ENCODE measurements at regions not wholly inside any gene's neighbourhood (a gene's known extent, or its start where the extent isn't known, plus 50 kb on each side); places are given as distances from the start of the nearest gene placed in this dataset.

- Histone ChIP-seq H3K36me3 (ENCODE audit: control insufficient read depth, insufficient read depth, low read length) (peaks cover 53% of the 10 kb centered on the region; the same call in 2 of the 3 replicates), H4K20me1 (replicated peaks; ENCODE audit: control insufficient read depth, insufficient read depth, low read length) (no peaks in the 10 kb centered on the region), H3K79me2 (ENCODE audit: control insufficient read depth, insufficient read depth, low read length) (peaks cover 3% of the 10 kb centered on the region; the same call in 2 of the 3 replicates), H2AFZ (ENCODE audit: low read depth, low read length) (no peak overlapping the region), H3K4me1 (replicated peaks in 1 of 2; ENCODE audit: control insufficient read depth in 2 of 2, insufficient read depth in 2 of 2, low read length in 2 of 2) (peaks cover 0 to 12% of the 10 kb centered on the region in 2 experiments; a peak in 3 of 5 replicates), H3K9me1 (ENCODE audit: control insufficient read depth, insufficient read depth, low read length) (no peaks in the 10 kb centered on the region), H3K4me3 (no peak overlapping the region), H3K9ac (ENCODE audit: insufficient read depth in 1 of 2, low read depth in 2 of 2, low read length in 2 of 2) (no peak overlapping the region), H3K27ac (ENCODE audit: extremely low read depth, low read depth, low read length) (no peak overlapping the region), H3K9me3 (replicated peaks; ENCODE audit: control insufficient read depth, insufficient read depth, low read depth, low read length) (no peaks in the 10 kb centered on the region), H3K4me2 (ENCODE audit: insufficient read depth, low read length) (no peak overlapping the region), H3K27me3 (ENCODE audit: control insufficient read depth in 2 of 2, insufficient read depth in 2 of 2, low read length in 2 of 2) (no peaks in the 10 kb centered on the region)
- BruUV-seq (replicated peaks): no TSS peak
- ATAC-seq (no peak), DNase-seq (ENCODE audit: extremely low read depth in 1 of 4, low spot score in 3 of 4) (no peak), FAIRE-seq (no peak)
- intact Hi-C loops (cut with micrococcal nuclease): no loop called here
- ChIA-PET CTCF (ENCODE audit: low intra/inter-chr PET ratio) (no interaction called here), POLR2A (no interaction called here)
- in situ Hi-C loops (cut with MboI): no loop called here
- 90% methylated on average over 2 of the region's 4 CpGs for WGBS (ENCODE audit: insufficient coverage, low coverage, missing lambda C conversion rate)
- TF ChIP-seq RBM22 (IDR thresholded peaks at IDR 0.05; ENCODE audit: low read depth, low read length, poor library complexity, severe bottlenecking): no peak
- TF ChIP-seq, protein P1, sequence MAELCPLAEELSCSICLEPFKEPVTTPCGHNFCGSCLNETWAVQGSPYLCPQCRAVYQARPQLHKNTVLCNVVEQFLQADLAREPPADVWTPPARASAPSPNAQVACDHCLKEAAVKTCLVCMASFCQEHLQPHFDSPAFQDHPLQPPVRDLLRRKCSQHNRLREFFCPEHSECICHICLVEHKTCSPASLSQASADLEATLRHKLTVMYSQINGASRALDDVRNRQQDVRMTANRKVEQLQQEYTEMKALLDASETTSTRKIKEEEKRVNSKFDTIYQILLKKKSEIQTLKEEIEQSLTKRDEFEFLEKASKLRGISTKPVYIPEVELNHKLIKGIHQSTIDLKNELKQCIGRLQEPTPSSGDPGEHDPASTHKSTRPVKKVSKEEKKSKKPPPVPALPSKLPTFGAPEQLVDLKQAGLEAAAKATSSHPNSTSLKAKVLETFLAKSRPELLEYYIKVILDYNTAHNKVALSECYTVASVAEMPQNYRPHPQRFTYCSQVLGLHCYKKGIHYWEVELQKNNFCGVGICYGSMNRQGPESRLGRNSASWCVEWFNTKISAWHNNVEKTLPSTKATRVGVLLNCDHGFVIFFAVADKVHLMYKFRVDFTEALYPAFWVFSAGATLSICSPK (IDR thresholded peaks at IDR 0.05; ENCODE audit: borderline replicate concordance): no peak
- no peak for TF ChIP-seq ZNF134 (CRISPR knock-in tag; conservative IDR thresholded peaks at IDR 0.05)
- TF ChIP-seq ZNF408 (CRISPR knock-in tag; IDR thresholded peaks at IDR 0.05; ENCODE audit: low read depth): no peak
- TF ChIP-seq, protein P2, sequence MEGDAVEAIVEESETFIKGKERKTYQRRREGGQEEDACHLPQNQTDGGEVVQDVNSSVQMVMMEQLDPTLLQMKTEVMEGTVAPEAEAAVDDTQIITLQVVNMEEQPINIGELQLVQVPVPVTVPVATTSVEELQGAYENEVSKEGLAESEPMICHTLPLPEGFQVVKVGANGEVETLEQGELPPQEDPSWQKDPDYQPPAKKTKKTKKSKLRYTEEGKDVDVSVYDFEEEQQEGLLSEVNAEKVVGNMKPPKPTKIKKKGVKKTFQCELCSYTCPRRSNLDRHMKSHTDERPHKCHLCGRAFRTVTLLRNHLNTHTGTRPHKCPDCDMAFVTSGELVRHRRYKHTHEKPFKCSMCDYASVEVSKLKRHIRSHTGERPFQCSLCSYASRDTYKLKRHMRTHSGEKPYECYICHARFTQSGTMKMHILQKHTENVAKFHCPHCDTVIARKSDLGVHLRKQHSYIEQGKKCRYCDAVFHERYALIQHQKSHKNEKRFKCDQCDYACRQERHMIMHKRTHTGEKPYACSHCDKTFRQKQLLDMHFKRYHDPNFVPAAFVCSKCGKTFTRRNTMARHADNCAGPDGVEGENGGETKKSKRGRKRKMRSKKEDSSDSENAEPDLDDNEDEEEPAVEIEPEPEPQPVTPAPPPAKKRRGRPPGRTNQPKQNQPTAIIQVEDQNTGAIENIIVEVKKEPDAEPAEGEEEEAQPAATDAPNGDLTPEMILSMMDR (IDR thresholded peaks at IDR 0.05 in 2 of 3, conservative IDR thresholded peaks at IDR 0.05 in 1 of 3; ENCODE audit: insufficient read depth in 2 of 3, low read depth in 1 of 3, low read length in 3 of 3): no peak
- TF ChIP-seq STAG1 (CRISPR knock-in tag; IDR thresholded peaks at IDR 0.05; ENCODE audit: borderline replicate concordance): no peak
- no peak for TF ChIP-seq CBX2 (IDR thresholded peaks at IDR 0.05; ENCODE audit: insufficient read depth, low read length, poor library complexity, severe bottlenecking)
- no peak for TF ChIP-seq CCNT2 (IDR thresholded peaks at IDR 0.05; ENCODE audit: borderline replicate concordance, extremely low read depth, insufficient read length, low read depth, low read length)
- TF ChIP-seq YBX1 (IDR thresholded peaks at IDR 0.05): no peak
- TF ChIP-seq, protein P3, sequence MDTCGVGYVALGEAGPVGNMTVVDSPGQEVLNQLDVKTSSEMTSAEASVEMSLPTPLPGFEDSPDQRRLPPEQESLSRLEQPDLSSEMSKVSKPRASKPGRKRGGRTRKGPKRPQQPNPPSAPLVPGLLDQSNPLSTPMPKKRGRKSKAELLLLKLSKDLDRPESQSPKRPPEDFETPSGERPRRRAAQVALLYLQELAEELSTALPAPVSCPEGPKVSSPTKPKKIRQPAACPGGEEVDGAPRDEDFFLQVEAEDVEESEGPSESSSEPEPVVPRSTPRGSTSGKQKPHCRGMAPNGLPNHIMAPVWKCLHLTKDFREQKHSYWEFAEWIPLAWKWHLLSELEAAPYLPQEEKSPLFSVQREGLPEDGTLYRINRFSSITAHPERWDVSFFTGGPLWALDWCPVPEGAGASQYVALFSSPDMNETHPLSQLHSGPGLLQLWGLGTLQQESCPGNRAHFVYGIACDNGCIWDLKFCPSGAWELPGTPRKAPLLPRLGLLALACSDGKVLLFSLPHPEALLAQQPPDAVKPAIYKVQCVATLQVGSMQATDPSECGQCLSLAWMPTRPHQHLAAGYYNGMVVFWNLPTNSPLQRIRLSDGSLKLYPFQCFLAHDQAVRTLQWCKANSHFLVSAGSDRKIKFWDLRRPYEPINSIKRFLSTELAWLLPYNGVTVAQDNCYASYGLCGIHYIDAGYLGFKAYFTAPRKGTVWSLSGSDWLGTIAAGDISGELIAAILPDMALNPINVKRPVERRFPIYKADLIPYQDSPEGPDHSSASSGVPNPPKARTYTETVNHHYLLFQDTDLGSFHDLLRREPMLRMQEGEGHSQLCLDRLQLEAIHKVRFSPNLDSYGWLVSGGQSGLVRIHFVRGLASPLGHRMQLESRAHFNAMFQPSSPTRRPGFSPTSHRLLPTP (IDR thresholded peaks at IDR 0.05; ENCODE audit: borderline replicate concordance, extremely low read depth, insufficient read length): no peak
- no peak for TF ChIP-seq MNT (conservative IDR thresholded peaks at IDR 0.05)
These were observed 106.7 kb upstream of the PRKX start for GRCh38 chrX:3820167-3820566.
